HG03045 (cell line): ENCODE measurements at regions not wholly inside any gene's neighbourhood (a gene's known extent, or its start where the extent isn't known, plus 50 kb on each side); places are given as distances from the start of the nearest gene placed in this dataset.
"Not testable (repeated sequence)": the region's sequence is repeated elsewhere in the genome, so short reads cannot be mapped to it uniquely, and the experiment has no call there.

Experiments used
- ATAC-seq: cut with Tn5 transposase; IDR thresholded peaks from one replicate; pipeline ENCODE4 v1.9.1; 2021; ENCODE audit warnings: mild to moderate bottlenecking, moderate library complexity; ENCODE audit not compliant: unreplicated experiment

DNA sequence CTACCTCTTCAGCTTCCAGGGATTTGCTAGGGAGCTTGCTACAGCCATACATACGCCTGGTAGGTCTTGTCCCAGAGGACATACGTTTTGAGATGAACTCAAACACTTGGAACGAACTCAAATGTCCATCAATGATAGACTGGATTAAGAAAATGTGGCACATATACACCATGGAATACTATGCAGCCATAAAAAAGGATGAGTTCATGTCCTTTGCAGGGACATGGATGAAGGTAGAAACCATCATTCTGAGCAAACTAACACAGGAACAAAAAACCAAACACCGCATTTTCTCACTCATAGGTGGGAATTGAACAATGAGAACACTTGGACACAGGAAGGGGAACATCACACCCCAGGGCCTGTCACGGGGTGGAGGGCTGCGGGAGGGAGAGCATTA lies 68.6 kb upstream of the SGK1 start:
- ATAC-seq, result not testable (repeated sequence)

- ATAC-seq, result no peak
Observed at GRCh38 chr6:134381959-134382358, 64.0 kb upstream of the SGK1 start.

DNA sequence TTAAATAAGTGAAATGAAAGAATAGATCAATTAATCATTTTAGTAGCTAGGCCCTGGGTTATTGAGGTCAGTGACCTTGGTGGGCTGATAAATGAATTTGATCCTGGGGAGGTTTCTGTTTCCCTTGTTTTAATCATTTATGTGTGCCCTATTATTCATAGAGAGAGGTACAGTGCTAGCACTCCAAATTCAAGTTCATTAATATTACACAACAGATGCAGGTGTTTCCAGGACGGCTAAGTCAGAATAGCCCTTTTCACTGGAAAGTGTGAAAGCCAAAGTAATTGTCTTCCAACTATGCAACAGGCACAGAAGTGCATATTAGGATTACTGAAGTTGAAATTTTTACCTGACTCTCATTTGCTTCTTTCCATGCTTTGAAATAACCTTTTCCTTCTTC lies 61.7 kb upstream of the SGK1 start:
- no peak for ATAC-seq

DNA sequence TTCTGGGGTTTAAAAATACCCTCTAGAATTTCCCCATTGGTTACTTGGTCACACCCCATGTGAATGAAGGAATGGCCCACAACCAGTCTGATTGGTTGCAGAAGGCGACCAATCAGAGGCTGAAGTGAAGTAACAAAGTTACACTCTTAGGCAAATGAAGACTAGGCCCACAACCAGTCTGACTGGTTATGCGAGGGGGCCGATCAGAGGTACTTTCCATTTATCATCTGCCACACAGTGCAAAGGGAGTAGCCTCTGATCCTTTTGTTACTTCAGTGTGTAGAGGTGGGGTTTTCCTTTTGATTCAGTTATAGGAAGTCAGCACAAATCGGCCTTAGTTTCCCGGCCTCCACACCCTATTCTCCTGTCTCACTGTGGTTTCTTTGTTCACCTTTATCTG lies 61.2 kb upstream of the SGK1 start:
- ATAC-seq, result peak; percentile 98

DNA sequence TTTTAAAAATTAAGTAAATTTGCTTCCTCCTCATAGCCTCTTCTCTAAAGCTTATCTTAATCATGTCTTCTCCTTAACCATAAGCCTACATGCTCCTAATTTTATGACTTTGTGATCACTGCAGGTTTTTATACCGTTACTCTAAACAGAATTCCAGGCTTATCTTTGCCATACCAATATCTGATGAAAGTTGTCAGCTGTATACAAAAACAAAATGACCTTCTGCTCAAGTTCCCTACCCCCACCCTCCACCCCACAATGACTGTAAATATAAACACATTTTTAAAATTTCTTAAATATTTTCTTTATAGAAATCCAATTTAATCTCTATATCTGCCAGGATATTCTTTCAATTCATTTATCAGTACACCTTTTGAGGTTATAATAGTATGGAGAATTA lies 60.5 kb upstream of the SGK1 start:
- no peak for ATAC-seq

GRCh38 chr6:134376785-134377184 lies 58.9 kb upstream of the SGK1 start:
- ATAC-seq, result no peak

GRCh38 chr6:134375220-134375580 lies 57.3 kb upstream of the SGK1 start:
- no peak for ATAC-seq

DNA sequence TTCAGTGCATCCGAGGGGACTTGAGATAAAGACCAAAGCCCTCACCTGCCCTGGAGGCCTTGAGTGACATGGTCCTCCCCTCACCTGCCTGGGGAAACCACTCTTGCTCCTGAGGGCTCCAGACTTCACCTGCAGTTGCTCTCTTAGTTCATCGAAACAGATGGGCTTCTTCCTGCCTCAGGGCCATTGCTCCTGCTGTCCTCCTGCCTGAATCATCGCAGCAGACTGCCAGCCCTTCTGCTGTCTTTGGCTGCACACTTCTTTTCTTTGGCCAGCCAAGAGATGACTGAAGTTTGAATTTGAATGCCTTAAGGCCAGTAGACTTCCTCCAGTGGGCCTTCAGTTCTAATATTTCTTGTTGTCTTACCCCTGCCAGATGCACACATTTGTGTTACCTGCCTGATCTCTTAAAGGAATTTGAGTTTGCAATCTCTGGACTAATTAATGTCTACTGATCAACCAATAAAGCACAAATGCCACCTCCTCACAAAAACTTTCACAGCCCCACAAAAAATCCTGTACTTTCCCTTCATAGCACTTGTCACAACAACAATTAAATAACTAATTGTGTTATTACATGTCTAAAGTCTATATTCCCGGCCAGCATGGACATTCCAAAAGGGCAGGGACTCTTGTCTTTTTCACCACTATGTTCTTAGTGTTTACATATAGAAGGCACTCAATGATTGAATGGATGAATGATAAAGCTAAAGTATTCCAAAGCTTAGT lies 56.7 kb upstream of the SGK1 start:
- no peak for ATAC-seq

GRCh38 chr6:134373993-134374392 lies 56.1 kb upstream of the SGK1 start:
- ATAC-seq, result no peak

DNA sequence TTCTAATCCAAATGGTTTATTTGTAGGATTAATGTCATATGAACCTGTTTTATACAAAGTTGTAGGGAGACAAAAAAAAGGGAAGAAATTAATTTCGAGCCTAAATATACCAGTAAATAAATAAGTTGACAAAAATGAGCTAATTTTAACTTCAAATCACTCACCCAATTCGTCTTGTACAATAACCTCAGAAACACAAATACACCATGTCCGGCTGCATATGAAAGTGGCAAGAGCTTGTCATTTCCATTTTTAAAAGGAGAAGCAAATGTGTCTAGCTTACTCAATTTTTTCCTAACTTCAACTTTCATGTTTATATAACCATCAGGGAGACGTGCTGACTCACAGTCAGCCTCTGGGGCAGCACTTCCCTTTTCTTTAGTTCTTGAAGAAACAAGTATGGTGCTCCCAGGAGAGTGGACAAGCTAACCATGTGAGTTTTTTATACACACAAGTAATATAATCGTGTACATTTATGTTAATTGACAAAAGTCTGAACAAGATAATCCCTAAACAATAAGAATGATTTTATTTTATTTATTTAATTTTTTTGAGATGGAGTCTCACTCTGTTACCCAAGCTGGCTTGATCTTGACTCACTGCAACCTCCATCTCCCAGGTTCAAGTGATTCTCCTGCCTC lies 55.5 kb upstream of the SGK1 start:
- ATAC-seq, result peak; percentile 83

GRCh38 chr6:134372603-134373281 lies 54.8 kb upstream of the SGK1 start:
- ATAC-seq, result no peak

GRCh38 chr6:134368670-134369069 lies 50.8 kb upstream of the SGK1 start:
- no peak for ATAC-seq
